B cell (primary cell): ENCODE measurements at regions not wholly inside any gene's neighbourhood (a gene's known extent, or its start where the extent isn't known, plus 50 kb on each side); places are given as distances from the start of the nearest gene placed in this dataset.

Experiments used
- ATAC-seq: fragments of 200-7000 bp; cut with Tn5 transposase; one replicate; pipeline ENCODE4 v1.10.0; 2021; ENCODE audit warnings: low read depth, mild to moderate bottlenecking, moderate number of reproducible peaks, moderate library complexity
- CTCF ChIA-PET: fragments of 350-600 bp; sonication (Branson Sonifier 250); formaldehyde crosslinking; loops from one replicate; lab custom pipeline; 2021; ENCODE audit warnings: antibody characterized with exemption, inconsistent platforms; lab: Charles Lee
- POLR2A ChIA-PET: fragments of 350-600 bp; sonication (Branson Sonifier 250); formaldehyde crosslinking; loops from one replicate; lab custom pipeline; 2021; ENCODE audit warnings: antibody characterized with exemption; lab: Charles Lee
- DNase-seq: peaks from one replicate; pipeline ENCODE4 v3.0.0; 2013
- H2AFZ ChIP-seq: 2 replicates; pipeline ENCODE4 v1.6.1; 2012; ENCODE audit warnings: mild to moderate bottlenecking, low read depth, low read length; ENCODE audit not compliant: insufficient read depth, poor library complexity, severe bottlenecking
- H3K27ac ChIP-seq, 2 donors: 1 replicate in 1 of 2; 2 replicates in 1 of 2; pipeline ENCODE4 v1.5.1; 2012 to 2013; ENCODE audit warnings: low read length in 2 of 2, mild to moderate bottlenecking in 2 of 2, moderate library complexity in 1 of 2
- H3K27me3 ChIP-seq, 4 experiments: fragments of 200-600 bp in 1 of 4; sonication (generic) in 1 of 4; replicated peaks in 1 of 4; 1 replicate in 2 of 4; 2 replicates in 2 of 4; pipeline versions ENCODE4 v1.6.1 to v1.7.0; 2013 to 2016; ENCODE audit warnings: low read length in 3 of 4, mild to moderate bottlenecking in 2 of 4, mixed read lengths in 1 of 4, moderate library complexity in 1 of 4; ENCODE audit not compliant: insufficient read depth in 4 of 4, control insufficient read depth in 3 of 4; ENCODE audit errors: control extremely low read depth in 1 of 4
- H3K36me3 ChIP-seq, 2 experiments: replicated peaks in 1 of 2; 1 replicate in 1 of 2; 2 replicates in 1 of 2; pipeline versions ENCODE4 v1.6.1 to v1.7.1; 2013; ENCODE audit warnings: low read length in 1 of 2; ENCODE audit not compliant: insufficient read depth in 2 of 2, control insufficient read depth in 1 of 2; ENCODE audit errors: control extremely low read depth in 1 of 2, extremely low read depth in 1 of 2
- H3K4me1 ChIP-seq, 2 donors: fragments of 200-600 bp in 1 of 2; sonication (generic) in 1 of 2; 1 replicate in 1 of 2; 2 replicates in 1 of 2; pipeline versions ENCODE4 v1.5.1 to v1.6.1; 2013 to 2017; ENCODE audit warnings: low read length in 2 of 2; ENCODE audit not compliant: control insufficient read depth in 2 of 2, insufficient read depth in 2 of 2
- H3K4me2 ChIP-seq: replicated peaks from 2 replicates; pipeline ENCODE3; 2012; ENCODE audit warnings: mild to moderate bottlenecking, low read depth, low read length; ENCODE audit not compliant: poor library complexity, severe bottlenecking
- H3K4me3 ChIP-seq, 5 experiments: fragments of 200-600 bp in 1 of 5; sonication (generic) in 1 of 5; 1 replicate in 3 of 5; 2 replicates in 2 of 5; pipeline versions ENCODE4 v1.5.1 to v1.7.0; 2011 to 2016; ENCODE audit warnings: low read length in 4 of 5, mild to moderate bottlenecking in 4 of 5, low read depth in 2 of 5, control low read depth in 1 of 5, moderate library complexity in 1 of 5; ENCODE audit not compliant: insufficient read depth in 1 of 5; ENCODE audit errors: control extremely low read depth in 1 of 5, extremely low read depth in 1 of 5
- H3K79me2 ChIP-seq: fragments of 200-600 bp; sonication (generic); one replicate; pipeline ENCODE4 v1.6.0; 2016; ENCODE audit warnings: low read length; ENCODE audit not compliant: control insufficient read depth, insufficient read depth
- H3K9ac ChIP-seq: fragments of 200-600 bp; sonication (generic); 2 replicates; pipeline ENCODE4 v1.6.1; 2017; ENCODE audit warnings: mild to moderate bottlenecking, low read length, moderate library complexity
- H3K9me3 ChIP-seq, 3 donors: one replicate each; pipeline versions ENCODE4 v1.6.1 to v1.7.1; 2013; ENCODE audit warnings: low read length in 2 of 3; ENCODE audit not compliant: control insufficient read depth in 2 of 3, insufficient read depth in 1 of 3; ENCODE audit errors: control extremely low read depth in 1 of 3
- H4K20me1 ChIP-seq: 2 replicates; pipeline ENCODE4 v1.6.0; 2012; ENCODE audit warnings: mild to moderate bottlenecking, low read length; ENCODE audit not compliant: insufficient read depth, control insufficient read depth, poor library complexity, severe bottlenecking
- H3K27ac Mint-ChIP-seq: one replicate; pipeline ENCODE4 v1.8.0; 2021; ENCODE audit warnings: mixed read lengths
- H3K27me3 Mint-ChIP-seq: one replicate; pipeline ENCODE4 v1.8.0; 2021; ENCODE audit warnings: mixed read lengths
- H3K4me1 Mint-ChIP-seq: one replicate; pipeline ENCODE4 v1.8.0; 2021; ENCODE audit warnings: mixed read lengths
- H3K4me3 Mint-ChIP-seq: one replicate; pipeline ENCODE4 v1.8.0; 2021; ENCODE audit warnings: mixed read lengths
- H3K9me3 Mint-ChIP-seq: one replicate; pipeline ENCODE4 v1.8.0; 2022; ENCODE audit warnings: mixed read lengths; ENCODE audit not compliant: insufficient read depth
- EZH2 ChIP-seq: IDR thresholded peaks from 2 replicates; pipeline ENCODE4 v1.6.1; 2012; ENCODE audit warnings: borderline replicate concordance, low read depth, mild to moderate bottlenecking, moderate library complexity, low read length; ENCODE audit not compliant: insufficient read depth, poor library complexity, severe bottlenecking
- WGBS: methylation state at CpG from one replicate; pipeline ENCODE4 v1.1.5; 2013; ENCODE audit warnings: missing lambda C conversion rate; ENCODE audit not compliant: insufficient coverage; 5-methylcytosine and 5-hydroxymethylcytosine counted together
- intact Hi-C: fragments of 100-400 bp; cut with micrococcal nuclease; formaldehyde crosslinking; loops from one replicate; pipeline ENCODE4 v1.10.0; 2022
- TF ChIP-seq, protein P1 (sequence below): fragments of 200-600 bp; IDR thresholded peaks from one replicate; pipeline ENCODE4 v1.8.0; 2022; ENCODE audit warnings: antibody characterized with exemption, mild to moderate bottlenecking

DNA sequence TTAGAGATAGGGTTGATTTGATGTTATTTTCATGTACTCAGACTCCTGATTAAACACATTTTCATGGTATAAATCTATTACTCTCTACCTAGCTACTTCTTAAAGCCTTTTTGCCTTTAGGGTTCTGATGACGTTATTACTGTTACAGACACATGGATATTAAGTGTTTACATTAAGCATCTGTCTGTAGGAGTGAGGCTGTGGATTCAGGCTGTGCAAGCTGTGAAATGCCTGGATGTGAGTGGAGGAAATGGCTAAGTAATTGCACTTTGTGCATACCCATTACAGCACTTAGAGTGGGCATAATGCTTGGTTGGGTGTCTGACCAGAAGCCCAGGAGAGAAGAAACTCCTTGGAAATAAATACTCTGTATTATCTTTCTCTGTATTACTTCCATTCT lies 186.8 kb downstream of the SNX18 start:
- Mint-ChIP-seq H3K27me3 (no peaks in the 10 kb centered on the region), H3K4me1 (peaks cover 25% of the 10 kb centered on the region), H3K4me3 (no peak overlapping the region), H3K9me3 (no peaks in the 10 kb centered on the region), H3K27ac (no peak overlapping the region)
- CTCF ChIA-PET = no interaction called here
- Histone ChIP-seq H3K4me3 (no peak overlapping the region), H3K79me2 (no peaks in the 10 kb centered on the region), H3K9me3 (no peaks in the 10 kb centered on the region), H2AFZ (no peak overlapping the region), H3K27ac (no peak overlapping the region), H3K36me3 (no peaks in the 10 kb centered on the region), H3K27me3 (no peaks in the 10 kb centered on the region), H3K9ac (no peak overlapping the region), H3K4me2 (no peak overlapping the region), H3K4me1 (peaks cover 10 to 23% of the 10 kb centered on the region in 2 donors), H4K20me1 (no peaks in the 10 kb centered on the region)
- no CpG with 5 or more reads among the region's 1 CpG for WGBS
- DNase-seq (no peak), ATAC-seq (no peak)
- TF ChIP-seq EZH2 = no peak
- TF ChIP-seq, protein P1, sequence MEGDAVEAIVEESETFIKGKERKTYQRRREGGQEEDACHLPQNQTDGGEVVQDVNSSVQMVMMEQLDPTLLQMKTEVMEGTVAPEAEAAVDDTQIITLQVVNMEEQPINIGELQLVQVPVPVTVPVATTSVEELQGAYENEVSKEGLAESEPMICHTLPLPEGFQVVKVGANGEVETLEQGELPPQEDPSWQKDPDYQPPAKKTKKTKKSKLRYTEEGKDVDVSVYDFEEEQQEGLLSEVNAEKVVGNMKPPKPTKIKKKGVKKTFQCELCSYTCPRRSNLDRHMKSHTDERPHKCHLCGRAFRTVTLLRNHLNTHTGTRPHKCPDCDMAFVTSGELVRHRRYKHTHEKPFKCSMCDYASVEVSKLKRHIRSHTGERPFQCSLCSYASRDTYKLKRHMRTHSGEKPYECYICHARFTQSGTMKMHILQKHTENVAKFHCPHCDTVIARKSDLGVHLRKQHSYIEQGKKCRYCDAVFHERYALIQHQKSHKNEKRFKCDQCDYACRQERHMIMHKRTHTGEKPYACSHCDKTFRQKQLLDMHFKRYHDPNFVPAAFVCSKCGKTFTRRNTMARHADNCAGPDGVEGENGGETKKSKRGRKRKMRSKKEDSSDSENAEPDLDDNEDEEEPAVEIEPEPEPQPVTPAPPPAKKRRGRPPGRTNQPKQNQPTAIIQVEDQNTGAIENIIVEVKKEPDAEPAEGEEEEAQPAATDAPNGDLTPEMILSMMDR = no peak
- POLR2A ChIA-PET = no interaction called here
- intact Hi-C loops = loop anchor here (5.0 kb wide), 1 partner anchor 38 kb away; no protein-coding TSS in a partner anchor

DNA sequence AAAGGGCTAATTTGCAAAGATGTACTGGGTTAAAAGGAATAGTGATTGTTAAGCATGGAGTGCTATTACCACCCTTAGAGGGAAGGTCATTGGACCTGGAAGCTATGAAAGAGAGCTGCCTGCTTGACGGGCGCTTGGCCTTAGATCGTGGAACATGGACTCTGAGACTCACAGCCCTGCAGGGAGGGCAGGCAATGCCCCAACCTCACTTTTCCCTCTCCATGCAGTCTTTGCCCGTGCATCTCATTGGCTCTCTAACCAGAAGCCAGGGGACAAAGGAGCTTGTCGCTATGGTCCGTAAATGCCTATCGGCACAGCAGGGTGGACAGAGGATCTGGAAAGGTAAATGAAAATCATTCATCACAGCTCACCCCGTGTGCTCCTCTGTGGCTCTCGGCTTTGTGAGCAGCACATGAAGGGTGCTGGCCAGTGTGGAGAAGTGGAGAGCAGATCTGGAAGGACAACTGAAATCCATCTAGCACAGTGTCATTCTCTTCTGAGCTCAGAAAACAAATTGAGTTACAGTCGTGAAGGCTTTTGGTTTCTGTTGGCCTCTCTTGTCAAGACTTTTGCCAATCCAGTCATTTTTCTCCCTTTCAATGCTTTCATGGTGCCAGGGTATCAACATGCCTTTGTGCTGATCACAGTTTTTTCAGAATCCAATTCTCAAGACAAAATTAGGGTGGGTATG lies 186.2 kb downstream of the SNX18 start:
- POLR2A ChIA-PET = no interaction called here
- H3K27ac Mint-ChIP-seq = no peak overlapping the region
- 95% methylated on average over 5 of the region's 10 CpGs for WGBS

More for the DNA sequence above, 186.2 kb downstream of the SNX18 start:
- CTCF ChIA-PET = interaction anchor here (0.7 kb wide), 1 partner anchor 187 kb away, joined by 3 read pairs; the partner anchor contains the start of gene SNX18
- Mint-ChIP-seq H3K4me3 (no peak overlapping the region), H3K9me3 (no peaks in the 10 kb centered on the region), H3K27me3 (no peaks in the 10 kb centered on the region), H3K4me1 (peaks cover 25% of the 10 kb centered on the region)
- H3K79me2 ChIP-seq = no peaks in the 10 kb centered on the region
- H3K4me1 ChIP-seq = peaks cover 10 to 23% of the 10 kb centered on the region in 2 donors
- no peak overlapping the region for H3K4me2 ChIP-seq
- H3K4me3 ChIP-seq = no peak overlapping the region
- H3K9me3 ChIP-seq = no peaks in the 10 kb centered on the region
- no peak overlapping the region for H3K9ac ChIP-seq
- no peak overlapping the region for H2AFZ ChIP-seq
- H3K27me3 ChIP-seq = no peaks in the 10 kb centered on the region
- no peak for ATAC-seq
- H4K20me1 ChIP-seq = no peaks in the 10 kb centered on the region
- TF ChIP-seq, protein P1 = no peak
- no peak for TF ChIP-seq EZH2
- H3K36me3 ChIP-seq = no peaks in the 10 kb centered on the region
- DNase-seq = no peak
- no peak overlapping the region for H3K27ac ChIP-seq
- intact Hi-C loops = loop anchor here (5.0 kb wide), 1 partner anchor 39 kb away; no protein-coding TSS in a partner anchor
